ENCODE measurements at regions not wholly inside any gene's neighbourhood (a gene's known extent, or its start where the extent isn't known, plus 50 kb on each side); places are given as distances from the start of the nearest gene placed in this dataset.

DNA sequence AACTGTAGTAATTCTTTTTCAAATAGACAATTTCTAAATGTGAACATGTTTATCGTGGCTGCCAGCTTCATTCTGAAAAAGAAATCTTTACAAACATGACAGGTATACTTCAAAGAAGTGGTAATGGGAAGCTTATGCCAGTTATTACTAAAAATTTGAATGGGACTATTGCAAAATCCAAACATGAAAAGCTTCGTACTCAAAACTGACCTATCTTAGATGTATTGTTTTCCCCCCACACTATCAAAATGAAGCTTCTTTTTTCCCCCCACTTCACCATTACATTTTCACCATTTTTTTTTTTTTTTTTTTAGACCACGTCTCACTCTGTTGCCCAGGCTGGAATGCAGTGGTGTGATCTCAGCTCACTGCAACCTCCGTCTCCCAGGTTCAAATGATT is 50.4 kb upstream of the SERTAD2 start:
- DNase-seq: no peak

DNA sequence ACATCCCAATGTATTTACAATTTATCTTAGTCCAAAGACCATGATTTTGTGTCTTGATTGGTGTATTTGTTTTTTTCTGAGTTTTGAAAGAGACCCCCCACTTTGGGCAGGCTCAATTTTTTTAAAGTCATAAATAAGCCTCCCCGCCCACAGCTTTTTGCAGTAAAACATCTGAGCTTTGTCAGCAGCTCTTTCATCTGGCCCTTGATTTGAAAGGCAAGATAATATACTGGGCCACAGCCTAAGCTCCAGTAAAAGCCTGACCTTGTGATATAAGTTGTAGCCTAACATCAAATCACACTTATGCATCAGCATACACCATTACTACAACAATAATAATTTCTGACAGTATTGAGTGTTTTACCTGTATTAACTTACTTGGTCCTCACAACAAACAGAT is 51.3 kb upstream of the SERTAD2 start:
- DNase-seq: no peak

DNA sequence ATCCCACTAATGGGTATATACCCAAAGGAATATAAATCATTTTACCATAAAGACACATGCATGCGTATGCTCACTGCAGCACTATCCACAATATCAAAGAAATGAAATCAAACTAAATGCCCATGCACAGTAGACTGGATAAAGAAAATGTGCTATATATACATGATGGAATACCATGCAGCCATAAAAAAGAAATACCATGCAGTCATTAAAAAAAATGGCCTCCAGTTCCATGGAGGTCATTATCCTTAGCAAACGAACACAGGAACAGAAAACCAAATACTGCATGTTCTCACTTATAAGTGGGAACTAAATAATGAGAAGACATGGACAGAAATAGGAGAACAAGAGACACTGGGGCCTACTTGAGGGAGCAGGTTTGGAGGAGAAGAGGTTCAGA is 53.6 kb upstream of the SERTAD2 start:
- no peak for DNase-seq

DNA sequence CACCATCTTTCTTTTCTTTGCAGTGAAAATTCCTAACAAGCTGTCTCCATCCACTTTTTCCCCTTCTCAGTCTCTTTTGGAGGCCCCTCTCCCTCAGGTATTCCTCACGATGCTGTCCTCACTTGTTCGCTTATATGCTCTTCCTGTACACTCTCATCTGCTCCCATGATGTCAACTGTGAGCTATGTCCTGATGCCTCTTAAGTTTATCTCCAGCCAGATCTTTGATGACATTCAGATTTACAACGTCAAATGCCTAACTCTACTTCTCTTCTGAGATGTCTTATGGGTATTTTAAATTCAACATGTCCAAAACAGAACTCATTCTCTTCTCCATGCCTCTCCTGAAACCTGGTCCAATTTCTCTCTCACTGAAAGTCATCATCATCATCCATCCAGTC is 55.1 kb upstream of the SERTAD2 start:
- no peak for DNase-seq

DNA sequence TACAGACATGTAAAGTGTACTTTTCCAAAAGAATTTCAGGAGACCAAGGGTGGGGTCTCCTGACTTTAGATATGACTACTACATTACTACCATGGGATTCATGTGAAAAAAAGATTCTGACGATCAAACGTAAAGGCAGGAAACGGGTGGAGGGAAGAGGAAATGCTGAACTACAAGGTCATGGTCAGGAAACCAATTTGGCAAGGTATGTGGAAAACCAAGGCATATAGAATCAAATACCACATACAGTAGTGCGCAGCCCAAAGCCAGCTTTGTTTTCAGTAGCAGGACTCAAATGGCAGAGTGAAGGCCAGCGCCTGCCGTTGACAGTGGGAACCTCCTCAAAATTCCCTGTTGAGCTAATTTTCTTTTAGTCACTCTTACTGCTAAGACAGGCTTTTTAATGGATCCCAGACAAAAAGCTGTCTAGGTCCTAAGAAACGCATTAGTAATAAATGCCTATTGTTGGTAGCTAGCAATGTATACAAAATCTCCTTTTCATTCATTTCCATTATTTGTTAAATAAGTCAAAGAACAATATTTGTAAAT is 57.6 kb upstream of the SERTAD2 start:
- peak; percentile 28 for DNase-seq

DNA sequence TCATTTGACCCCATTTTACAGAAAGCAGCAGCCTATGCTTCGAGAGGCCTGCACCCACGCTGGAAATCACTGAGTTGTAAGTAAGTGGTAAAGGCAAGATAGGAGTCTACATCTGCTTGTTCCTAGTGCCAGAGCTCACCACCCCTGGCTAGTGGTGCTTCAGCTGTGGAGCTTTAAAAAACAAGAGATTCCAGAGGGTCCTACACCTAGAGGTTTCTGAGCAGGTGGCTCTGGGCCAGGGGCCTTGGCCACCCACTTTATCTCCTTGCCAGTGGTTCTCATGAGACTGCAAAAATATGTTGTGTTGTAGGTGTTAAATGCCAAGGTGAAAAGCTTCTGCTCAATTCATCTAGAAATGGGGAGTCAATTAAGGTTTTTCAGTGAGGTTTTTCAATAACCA is 60.0 kb upstream of the SERTAD2 start:
- DNase-seq: no peak

DNA sequence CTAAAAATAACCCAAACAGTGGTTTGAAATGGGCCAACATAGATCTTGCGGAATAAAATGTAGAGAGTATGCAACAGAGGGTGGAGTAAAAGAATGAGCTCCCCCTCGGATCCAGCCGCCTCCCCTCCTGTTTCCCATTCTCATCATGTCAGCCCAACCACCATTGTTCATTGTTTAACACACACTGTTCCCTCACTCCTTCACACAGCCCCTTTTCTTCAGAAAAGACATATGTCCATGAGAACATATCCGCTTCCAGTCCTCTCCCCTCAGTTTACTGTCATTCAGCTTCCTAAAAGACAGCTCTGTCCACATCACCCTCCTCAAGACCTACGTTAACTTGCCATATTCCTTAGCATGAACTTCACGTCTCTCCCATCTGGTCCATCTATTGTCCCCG is 62.9 kb upstream of the SERTAD2 start:
- DNase-seq: no peak

DNA sequence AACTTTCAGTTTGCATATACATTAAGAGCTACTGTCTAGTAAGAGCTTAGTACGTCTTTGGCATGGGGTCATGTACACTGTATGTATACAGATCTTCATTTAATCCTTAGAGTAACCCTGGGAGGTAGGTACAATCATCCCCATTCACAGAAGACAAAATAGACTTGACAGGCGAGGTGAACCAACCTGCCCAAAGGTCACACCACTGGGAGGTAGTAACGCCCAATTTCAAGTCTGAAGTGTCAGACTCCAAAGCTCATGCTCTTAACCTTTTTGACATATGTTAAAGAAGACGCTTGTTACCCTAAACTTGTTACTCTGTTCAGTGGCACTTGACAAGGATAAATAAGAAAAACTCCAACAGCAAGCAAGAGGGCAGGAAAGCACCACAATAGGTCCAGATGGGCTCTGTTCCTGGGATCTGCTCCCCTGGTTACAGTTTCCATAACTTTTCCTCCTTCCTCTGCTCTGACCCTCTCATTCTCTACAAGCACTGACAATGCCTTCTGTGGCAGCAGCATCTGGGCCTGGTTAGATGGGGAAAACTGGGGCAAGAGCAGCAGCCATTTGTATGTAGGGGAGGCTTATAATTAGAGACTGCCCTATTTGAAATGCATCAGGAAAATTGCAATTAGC is 64.7 kb upstream of the SERTAD2 start:
- DNase-seq: no peak

DNA sequence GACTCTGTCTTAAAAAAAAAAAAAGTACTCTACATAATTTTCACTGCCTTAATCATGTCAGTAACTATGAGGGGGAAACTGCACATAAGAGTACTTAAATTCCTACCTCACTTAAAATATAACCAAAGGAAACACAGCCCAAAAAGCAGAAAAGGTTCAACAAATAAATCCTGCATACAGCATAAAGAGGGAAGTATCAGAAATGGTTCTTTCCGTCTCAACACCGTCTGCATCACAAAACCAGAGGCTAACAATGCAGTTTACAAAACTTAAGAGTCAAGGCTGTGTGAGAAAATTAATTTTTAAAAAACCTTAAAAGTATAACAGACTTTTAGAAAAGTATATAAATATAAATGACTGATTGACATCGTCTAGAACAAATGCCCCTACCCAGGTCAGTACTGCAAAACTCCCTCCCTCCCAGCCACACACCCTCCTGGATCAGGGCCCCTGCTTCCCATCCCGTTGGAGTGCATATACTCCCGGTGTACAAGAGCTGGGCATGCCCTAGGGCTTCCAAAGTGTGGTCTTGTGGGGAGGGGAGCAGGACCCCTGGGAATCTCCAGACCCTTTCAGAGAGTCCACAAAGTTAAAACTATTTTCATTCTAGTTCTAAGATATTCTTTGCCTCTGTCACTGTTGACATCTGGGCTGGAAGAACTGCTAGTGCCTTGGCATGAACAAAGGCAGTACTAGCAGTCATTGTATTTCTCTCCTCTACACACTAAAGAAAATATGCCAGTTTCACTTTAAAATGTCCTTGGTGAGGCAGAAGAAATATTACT is 67.0 kb upstream of the SERTAD2 start:
- no peak for DNase-seq

DNA sequence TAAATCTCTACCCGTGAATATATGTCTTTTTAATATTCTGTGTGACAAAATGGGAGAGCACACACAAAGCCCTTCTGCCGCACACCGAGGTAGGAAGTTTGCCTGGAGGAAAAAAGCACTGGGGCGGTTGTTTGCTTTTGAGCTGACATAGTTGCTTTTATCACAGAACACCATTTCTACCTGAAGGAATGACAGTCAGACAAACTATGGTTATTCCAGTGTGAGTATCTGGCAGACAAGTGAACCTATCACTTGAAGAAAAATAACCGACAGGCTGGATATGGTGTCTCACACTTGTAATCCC is 67.6 kb upstream of the SERTAD2 start:
- DNase-seq: no peak

DNA sequence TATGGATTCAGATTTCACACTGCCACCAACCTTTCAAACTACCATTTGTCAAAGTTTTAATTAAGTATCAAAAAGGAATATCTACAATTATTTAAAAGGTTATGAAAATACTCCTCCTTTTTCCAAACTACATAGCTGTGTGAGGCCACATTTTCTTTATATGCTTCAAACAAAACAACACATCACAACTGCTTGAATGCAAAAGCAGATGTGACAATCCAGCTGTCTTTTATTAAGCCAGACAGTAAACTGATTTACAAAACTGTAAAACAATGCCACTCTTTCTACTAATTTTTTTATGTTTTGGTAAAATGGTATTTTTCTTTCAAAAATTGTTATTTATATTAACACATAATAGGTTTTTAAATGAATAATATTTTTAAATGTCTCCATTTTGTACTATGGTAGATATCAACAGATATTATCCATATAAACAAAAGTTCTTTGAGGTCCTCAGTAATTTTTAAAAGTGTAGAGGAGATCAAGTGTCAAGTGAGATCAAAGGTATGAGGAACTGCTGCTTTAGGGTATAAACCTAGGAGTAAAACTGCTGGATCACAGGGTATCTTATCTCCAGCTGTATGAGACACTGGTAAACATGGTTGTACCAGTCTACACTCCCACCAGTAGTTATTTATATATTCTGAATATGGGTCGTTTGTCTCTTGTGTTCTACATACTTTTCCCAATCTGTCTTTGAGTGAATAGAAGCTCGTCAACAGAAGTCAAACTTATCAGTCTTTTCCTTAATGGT is 68.8 kb upstream of the SERTAD2 start:
- DNase-seq: no peak

DNA sequence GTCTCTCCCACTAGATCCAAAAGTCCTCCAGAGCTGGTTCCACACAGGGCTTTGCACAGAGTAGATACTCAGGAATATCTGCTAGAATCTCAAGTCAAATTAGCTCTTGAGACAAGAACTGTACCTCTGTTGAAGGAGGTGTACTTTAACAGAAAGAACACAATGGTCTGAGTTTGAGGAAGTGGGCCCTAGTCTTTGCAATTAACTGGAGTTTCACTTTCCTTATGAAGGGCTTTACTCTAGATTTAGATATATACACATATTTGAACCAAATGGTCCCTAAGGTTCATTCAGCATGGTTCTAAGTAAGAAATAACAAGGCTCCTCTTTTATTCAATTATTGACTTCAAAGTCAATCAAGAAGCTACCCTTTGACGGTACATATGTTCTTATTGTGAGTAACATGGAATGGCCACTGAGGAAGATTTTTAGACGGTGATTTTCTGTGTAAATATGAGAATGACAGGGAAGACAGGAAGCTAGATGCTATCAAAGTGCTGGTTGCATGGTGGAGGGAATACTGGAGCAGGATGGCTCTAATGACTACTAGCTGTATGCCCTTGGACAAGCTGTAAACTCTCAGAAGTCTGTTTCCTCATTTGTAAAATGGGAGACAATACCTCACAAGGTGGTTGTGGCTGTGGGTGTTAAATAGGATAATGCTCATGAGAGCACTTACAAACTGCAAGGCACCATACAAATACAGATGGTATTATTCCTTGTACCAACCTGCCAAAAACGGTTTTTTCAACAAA is 73.5 kb upstream of the SERTAD2 start:
- DNase-seq: no peak

DNA sequence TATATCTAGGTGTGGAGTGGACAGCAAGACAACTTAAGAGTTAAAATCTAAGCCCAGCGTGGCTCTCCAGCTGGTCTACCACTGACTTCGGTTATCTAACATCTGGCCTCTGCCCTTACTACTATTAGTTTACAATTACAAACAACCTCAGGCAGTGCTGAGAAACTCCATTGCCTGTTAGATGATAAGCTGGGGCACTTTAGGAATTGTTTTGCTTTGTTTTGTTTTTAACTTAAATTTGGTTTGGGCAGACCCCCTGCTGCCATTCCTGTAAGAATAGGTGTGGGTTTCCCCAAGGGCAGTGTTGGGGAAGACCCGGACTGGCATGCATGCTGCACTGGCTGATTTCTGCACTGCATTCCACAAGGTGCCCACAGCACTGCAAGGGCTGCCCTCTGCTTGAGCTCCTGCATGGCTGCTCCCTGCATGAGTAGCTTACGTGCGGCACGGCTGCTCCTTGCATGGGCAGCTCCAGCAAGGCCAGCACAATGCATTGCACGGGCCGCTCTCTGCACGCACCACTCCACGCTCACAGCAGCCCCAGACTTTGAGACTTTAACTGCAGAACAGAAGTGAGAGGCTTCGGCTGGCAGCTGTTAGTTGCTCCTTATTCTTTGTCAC is 74.2 kb upstream of the SERTAD2 start:
- DNase-seq: peak; percentile 19

DNA sequence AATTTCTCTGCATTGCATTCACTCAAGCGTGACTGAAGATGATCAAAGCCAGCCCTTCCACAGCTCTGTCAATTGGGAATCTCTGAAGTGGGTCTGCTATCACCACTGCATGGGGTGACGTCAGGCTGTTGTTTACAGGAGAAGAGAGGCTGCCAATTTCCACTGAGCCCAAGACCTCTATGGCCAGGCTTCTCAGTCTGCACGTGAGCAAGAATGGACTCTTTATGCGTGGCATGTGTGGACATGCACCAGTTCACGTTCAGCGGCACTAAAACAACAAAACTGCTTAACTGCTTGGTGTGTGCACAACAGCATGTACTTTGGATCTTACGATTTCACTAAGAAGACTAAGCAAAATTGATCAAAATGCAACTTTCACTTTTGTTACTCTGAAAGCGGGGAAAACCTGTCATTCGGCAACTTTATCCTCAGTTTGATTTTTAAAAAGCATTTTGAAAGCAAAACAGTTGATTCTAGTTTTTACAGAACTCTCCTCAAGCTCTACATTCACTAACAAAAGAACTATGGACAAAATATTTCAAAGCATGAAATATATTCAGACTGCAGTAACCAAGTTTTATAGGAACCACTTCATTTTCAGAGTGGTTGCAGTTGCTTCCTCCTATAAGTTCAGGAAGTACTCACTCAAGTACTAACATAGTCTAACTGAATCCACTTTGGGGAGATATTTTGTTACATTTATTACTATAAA is 77.0 kb upstream of the SERTAD2 start:
- peak; percentile 65 for DNase-seq

DNA sequence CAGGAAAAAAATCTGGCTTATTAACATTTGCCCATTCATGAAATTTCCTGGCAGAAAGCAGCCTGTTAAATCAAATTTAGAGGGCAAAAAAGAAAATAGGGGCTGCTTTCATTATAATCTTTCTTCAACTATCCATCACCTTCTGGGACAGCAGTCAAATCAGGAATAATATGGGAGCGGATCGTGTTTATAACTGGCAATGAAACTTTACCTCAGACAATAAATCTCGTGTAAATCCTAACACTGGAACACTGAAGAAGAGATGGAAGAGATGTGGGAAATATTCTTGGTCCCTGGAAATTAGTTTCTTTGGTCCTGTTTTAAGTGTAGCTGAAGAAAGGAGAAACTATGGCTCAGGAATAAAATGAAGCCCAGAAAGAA is 77.5 kb upstream of the SERTAD2 start:
- DNase-seq: no peak

DNA sequence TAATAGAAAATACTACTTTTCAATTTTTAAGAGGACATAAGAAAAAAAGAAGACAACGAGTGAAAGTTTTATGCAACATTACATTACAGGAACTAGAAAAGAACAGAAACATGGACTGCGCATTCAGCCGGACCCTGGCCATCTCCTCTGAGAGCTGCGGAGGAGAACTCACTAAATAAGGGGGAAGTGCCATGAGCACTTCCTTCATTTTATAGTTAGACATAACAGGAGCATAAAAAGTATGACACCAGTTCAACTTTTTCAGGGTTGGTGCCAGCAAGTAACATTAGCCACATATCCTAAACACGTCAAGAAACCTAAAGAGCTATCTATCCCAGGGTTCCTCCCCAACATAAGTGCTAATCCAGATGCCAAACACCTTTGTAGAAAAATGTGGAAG is 78.0 kb upstream of the SERTAD2 start:
- no peak for DNase-seq

DNA sequence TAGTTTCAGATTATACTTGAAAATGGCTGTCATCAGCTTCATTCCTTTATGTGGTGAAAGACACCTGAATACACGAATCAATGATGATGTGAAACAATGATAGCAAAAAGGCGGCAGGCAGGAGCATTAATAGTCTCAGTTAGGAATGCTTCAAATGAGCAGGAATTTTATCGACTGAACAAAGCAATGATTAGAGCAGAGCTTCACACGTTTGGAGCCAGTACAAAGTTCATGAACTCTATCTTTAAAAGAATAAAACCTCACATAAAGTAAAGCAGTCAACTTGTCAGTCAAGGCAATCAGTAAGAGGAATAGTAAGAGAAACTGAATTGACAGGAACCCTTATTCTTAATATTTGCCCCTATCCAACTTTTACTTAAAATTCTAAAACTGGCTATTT is 78.4 kb upstream of the SERTAD2 start:
- no peak for DNase-seq

DNA sequence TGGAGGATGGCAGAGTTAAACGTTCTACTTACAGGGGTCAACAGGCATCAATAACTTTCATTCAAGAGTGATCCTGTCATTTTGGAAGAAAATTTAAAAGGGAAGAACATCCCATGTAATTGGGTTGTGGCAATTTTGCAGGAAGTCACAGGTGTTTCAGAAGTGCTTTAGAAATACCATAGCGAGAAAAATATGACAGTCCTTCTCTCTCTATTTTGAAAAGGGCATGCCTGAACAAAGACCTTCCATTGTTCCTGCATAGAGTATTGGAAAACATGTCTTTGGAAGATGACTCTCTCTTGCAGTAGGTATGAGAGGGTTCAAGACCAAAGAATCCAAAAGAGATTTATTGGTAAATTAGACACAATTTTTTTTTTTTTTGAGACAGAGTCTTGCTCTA is 81.8 kb upstream of the SERTAD2 start:
- DNase-seq: no peak

DNA sequence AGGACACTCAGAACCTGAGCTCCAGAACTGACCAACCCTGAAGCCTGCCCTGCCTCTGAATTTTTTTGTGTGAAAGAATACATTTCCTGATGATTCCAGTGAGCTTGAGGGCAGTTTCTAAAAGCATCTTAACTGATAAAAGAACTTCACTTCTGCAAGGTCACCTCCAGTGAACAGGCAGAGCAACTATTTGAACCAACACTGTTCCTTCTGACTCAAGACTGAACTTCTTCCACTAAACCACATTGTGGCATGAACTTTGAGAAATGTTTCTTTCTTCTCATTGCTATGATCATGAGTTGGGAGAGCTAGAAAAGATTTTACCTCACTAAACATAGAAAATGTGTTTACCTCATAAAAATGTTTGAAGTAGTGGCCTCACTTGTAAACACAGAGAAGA is 83.8 kb upstream of the SERTAD2 start:
- DNase-seq: no peak

DNA sequence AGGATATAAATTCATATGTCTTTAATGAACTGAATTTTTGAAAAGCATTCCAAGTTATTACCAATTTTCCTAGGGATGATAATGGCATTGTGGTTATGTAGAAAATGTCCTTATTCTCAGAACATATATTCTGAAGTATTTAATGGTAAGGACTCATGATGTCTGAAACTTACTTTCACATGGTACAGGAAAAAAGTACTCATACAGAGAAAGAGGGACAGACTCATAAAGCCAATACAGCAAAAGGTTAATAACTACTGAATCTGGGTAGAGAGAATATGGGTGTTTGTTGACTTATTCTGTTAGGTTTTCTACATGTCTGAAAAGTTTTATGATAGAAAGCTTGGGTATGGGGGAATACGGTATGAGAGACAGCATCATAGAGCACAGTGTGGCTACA is 84.3 kb upstream of the SERTAD2 start:
- no peak for DNase-seq

DNA sequence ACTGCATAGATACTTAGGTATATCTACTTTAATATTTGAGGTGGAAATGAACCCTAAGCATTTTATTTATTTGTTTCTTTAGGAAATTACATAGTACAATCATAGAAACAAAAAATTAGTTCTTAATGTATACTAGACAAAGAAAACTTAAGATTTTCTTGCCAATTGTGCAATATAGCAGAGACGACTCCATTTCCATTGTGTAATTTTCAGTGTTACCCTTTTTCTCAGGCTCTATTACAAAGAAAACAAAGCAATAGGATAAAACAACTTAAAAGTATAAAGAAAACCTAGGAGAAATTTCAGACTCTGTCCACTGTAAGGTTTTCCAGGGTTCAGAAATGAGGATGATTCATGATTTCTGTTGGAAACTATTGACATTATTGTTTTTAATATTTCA is 89.0 kb upstream of the SERTAD2 start:
- no peak for DNase-seq

DNA sequence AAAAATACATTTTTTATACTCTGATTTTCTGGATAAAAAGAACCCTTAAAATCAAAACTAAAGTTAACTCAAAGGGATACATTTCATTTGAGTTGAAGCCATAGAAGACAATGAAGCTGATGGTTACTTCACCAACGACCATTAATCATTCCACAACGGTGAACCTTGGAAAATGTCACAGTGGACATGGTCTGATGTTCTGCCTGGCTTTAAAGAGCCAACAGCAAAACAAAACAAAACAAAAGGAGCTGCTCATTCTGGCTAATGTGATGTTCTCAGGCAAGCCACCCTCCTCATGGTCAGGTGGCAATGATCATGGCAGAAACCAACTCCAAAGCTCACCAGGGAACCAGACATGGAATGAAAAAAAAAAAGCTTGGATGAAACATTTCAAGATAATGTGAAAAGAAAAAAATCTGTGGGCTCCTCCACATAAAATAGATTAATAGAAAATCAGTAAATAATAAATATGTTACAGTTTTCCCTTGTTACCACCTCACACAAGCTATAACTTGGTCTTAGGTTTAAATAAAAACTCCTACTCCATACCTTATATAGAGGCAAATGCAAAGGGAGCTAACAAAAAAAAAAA is 90.1 kb upstream of the SERTAD2 start:
- DNase-seq: no peak
